Activated gamma-delta T cell (primary cell): ENCODE measurements at regions not wholly inside any gene's neighbourhood (a gene's known extent, or its start where the extent isn't known, plus 50 kb on each side); places are given as distances from the start of the nearest gene placed in this dataset.

Source experiments
- DNase-seq: peaks from one replicate; lab custom pipeline; 2025; lab: John Stamatoyannopoulos, UW

GRCh38 chr3:193874997-193875593 is 260.9 kb upstream of the HES1 start:
- DNase-seq, result no peak

GRCh38 chr3:193875601-193876321 is 260.2 kb upstream of the HES1 start:
- no peak for DNase-seq

GRCh38 chr3:193879099-193879863 is 256.7 kb upstream of the HES1 start:
- DNase-seq, result no peak

- DNase-seq, result no peak
These were observed 256.1 kb upstream of the HES1 start for GRCh38 chr3:193879864-193880242.

- no peak for DNase-seq
These were observed 253.9 kb upstream of the HES1 start for GRCh38 chr3:193882091-193882490.

GRCh38 chr3:193883551-193883950 is 252.4 kb upstream of the HES1 start:
- no peak for DNase-seq

GRCh38 chr3:193884027-193884426 is 251.9 kb upstream of the HES1 start:
- DNase-seq, result no peak

- no peak for DNase-seq
These were observed 251.3 kb upstream of the HES1 start for GRCh38 chr3:193884652-193885051.

- no peak for DNase-seq
These were observed 250.1 kb upstream of the HES1 start for GRCh38 chr3:193885832-193886231.

GRCh38 chr3:193890016-193890897 is 245.7 kb upstream of the HES1 start:
- DNase-seq, result no peak

GRCh38 chr3:193894121-193894863 is 241.7 kb upstream of the HES1 start:
- no peak for DNase-seq

GRCh38 chr3:193895409-193895808 is 240.5 kb upstream of the HES1 start:
- no peak for DNase-seq

- DNase-seq, result no peak
These were observed 239.5 kb upstream of the HES1 start for GRCh38 chr3:193896419-193896818.

GRCh38 chr3:193897288-193897687 is 238.7 kb upstream of the HES1 start:
- no peak for DNase-seq

GRCh38 chr3:193897731-193898180 is 238.2 kb upstream of the HES1 start:
- DNase-seq, result no peak

GRCh38 chr3:193899001-193899400 is 236.9 kb upstream of the HES1 start:
- no peak for DNase-seq

GRCh38 chr3:193901007-193901406 is 234.9 kb upstream of the HES1 start:
- DNase-seq, result no peak

- no peak for DNase-seq
These were observed 233.1 kb upstream of the HES1 start for GRCh38 chr3:193902607-193903511.

- DNase-seq, result no peak
These were observed 232.5 kb upstream of the HES1 start for GRCh38 chr3:193903512-193903817.

GRCh38 chr3:193903966-193904365 is 232.0 kb upstream of the HES1 start:
- no peak for DNase-seq
